ENCODE measurements at regions not wholly inside any gene's neighbourhood (a gene's known extent, or its start where the extent isn't known, plus 50 kb on each side); places are given as distances from the start of the nearest gene placed in this dataset.

- Histone ChIP-seq H3K4me3 (ENCODE audit: low read length) (no peak overlapping the region), H4K20me1 (ENCODE audit: low read length) (no peaks in the 10 kb centered on the region), H3K27me3 (ENCODE audit: low read length) (peaks cover 59% of the 10 kb centered on the region), H3F3A (ENCODE audit: low read length, unreplicated experiment) (no peaks in the 10 kb centered on the region), H2AFZ (ENCODE audit: low read length) (no peak overlapping the region), H3K4me2 (ENCODE audit: low read length) (no peak overlapping the region), H3K4me1 (ENCODE audit: insufficient read depth, low read length) (no peaks in the 10 kb centered on the region), H3K9me3 (ENCODE audit: low read length) (no peaks in the 10 kb centered on the region), H3K9ac (ENCODE audit: low read length) (no peak overlapping the region), H3K9me2 (replicated peaks; ENCODE audit: low read length) (no peaks in the 10 kb centered on the region), H3K79me2 (ENCODE audit: low read length) (no peaks in the 10 kb centered on the region), H3K27ac (ENCODE audit: low read length) (no peak overlapping the region), H3K36me3 (ENCODE audit: low read depth, low read length) (no peaks in the 10 kb centered on the region)
- CTCF ChIA-PET, result no interaction called here
- no TSS peak for BruUV-seq (replicated peaks)
- TF ChIP-seq EZH2phosphoT487 (IDR thresholded peaks at IDR 0.05; ENCODE audit: borderline replicate concordance, low read length) (no peak), CTCF (conservative IDR thresholded peaks at IDR 0.05; ENCODE audit: low read depth, low read length) (no peak), EZH2 (IDR thresholded peaks at IDR 0.05; ENCODE audit: low read length, unreplicated experiment) (no peak)
- POLR2A ChIA-PET (ENCODE audit: unreplicated experiment), result no interaction called here
- ATAC-seq, result no peak
- intact Hi-C loops (cut with micrococcal nuclease), result loop anchor here (1.0 kb wide), 1 partner anchor 15 kb away; no protein-coding TSS in a partner anchor
- DNase-seq, result no peak
Measured at GRCh38 chr3:55128225-55128823, 200.5 kb upstream of the LRTM1 start.

GRCh38 chr3:55127565-55127964, 199.7 kb upstream of the LRTM1 start:
- DNase-seq (no peak), ATAC-seq (no peak)
- Histone ChIP-seq H3K4me3 (ENCODE audit: low read length) (no peak overlapping the region), H3K4me2 (ENCODE audit: low read length) (no peak overlapping the region), H3K9me3 (ENCODE audit: low read length) (no peaks in the 10 kb centered on the region), H3K27ac (ENCODE audit: low read length) (no peak overlapping the region), H3K36me3 (ENCODE audit: low read depth, low read length) (no peaks in the 10 kb centered on the region), H3K9ac (ENCODE audit: low read length) (no peak overlapping the region), H3F3A (ENCODE audit: low read length, unreplicated experiment) (no peaks in the 10 kb centered on the region), H3K4me1 (ENCODE audit: insufficient read depth, low read length) (no peaks in the 10 kb centered on the region), H3K79me2 (ENCODE audit: low read length) (no peaks in the 10 kb centered on the region), H2AFZ (ENCODE audit: low read length) (no peak overlapping the region), H3K9me2 (replicated peaks; ENCODE audit: low read length) (no peaks in the 10 kb centered on the region), H4K20me1 (ENCODE audit: low read length) (no peaks in the 10 kb centered on the region), H3K27me3 (ENCODE audit: low read length) (peaks cover 60% of the 10 kb centered on the region)
- POLR2A ChIA-PET (ENCODE audit: unreplicated experiment), result no interaction called here
- intact Hi-C loops (cut with micrococcal nuclease), result no loop called here
- no TSS peak for BruUV-seq (replicated peaks)
- TF ChIP-seq EZH2phosphoT487 (IDR thresholded peaks at IDR 0.05; ENCODE audit: borderline replicate concordance, low read length) (no peak), CTCF (conservative IDR thresholded peaks at IDR 0.05; ENCODE audit: low read depth, low read length) (no peak), EZH2 (IDR thresholded peaks at IDR 0.05; ENCODE audit: low read length, unreplicated experiment) (no peak)
- CTCF ChIA-PET, result no interaction called here

GRCh38 chr3:55124371-55124770, 196.5 kb upstream of the LRTM1 start:
- Histone ChIP-seq H3K9me2 (replicated peaks; ENCODE audit: low read length) (no peaks in the 10 kb centered on the region), H3K4me3 (ENCODE audit: low read length) (no peak overlapping the region), H2AFZ (ENCODE audit: low read length) (no peak overlapping the region), H4K20me1 (ENCODE audit: low read length) (no peaks in the 10 kb centered on the region), H3K9ac (ENCODE audit: low read length) (no peak overlapping the region), H3K4me1 (ENCODE audit: insufficient read depth, low read length) (no peaks in the 10 kb centered on the region), H3K9me3 (ENCODE audit: low read length) (no peaks in the 10 kb centered on the region), H3K27ac (ENCODE audit: low read length) (no peak overlapping the region), H3F3A (ENCODE audit: low read length, unreplicated experiment) (no peaks in the 10 kb centered on the region), H3K79me2 (ENCODE audit: low read length) (no peaks in the 10 kb centered on the region), H3K4me2 (ENCODE audit: low read length) (no peak overlapping the region), H3K36me3 (ENCODE audit: low read depth, low read length) (no peaks in the 10 kb centered on the region), H3K27me3 (ENCODE audit: low read length) (peaks cover 56% of the 10 kb centered on the region)
- no TSS peak for BruUV-seq (replicated peaks)
- POLR2A ChIA-PET (ENCODE audit: unreplicated experiment), result no interaction called here
- ATAC-seq, result no peak
- TF ChIP-seq CTCF (conservative IDR thresholded peaks at IDR 0.05; ENCODE audit: low read depth, low read length), result no peak
- TF ChIP-seq EZH2phosphoT487 (IDR thresholded peaks at IDR 0.05; ENCODE audit: borderline replicate concordance, low read length), result no peak
- TF ChIP-seq EZH2 (IDR thresholded peaks at IDR 0.05; ENCODE audit: low read length, unreplicated experiment), result no peak
- CTCF ChIA-PET, result no interaction called here
- intact Hi-C loops (cut with micrococcal nuclease), result no loop called here
- DNase-seq, result no peak

Data from PC-3 (cell line).